Natural killer cell (primary cell): ENCODE measurements at regions not wholly inside any gene's neighbourhood (a gene's known extent, or its start where the extent isn't known, plus 50 kb on each side); places are given as distances from the start of the nearest gene placed in this dataset.
"Not testable (repeated sequence)": the region's sequence is repeated elsewhere in the genome, so short reads cannot be mapped to it uniquely, and the experiment has no call there.

Experiments used
- ATAC-seq, 3 donors: fragments of 150-1000 bp in 2 of 3; fragments of 200-7000 bp in 1 of 3; cut with Tn5 transposase; 1 replicate in 1 of 3; 2 replicates in 2 of 3; pipeline ENCODE4 v1.10.0; 2021; ENCODE audit warnings: mild to moderate bottlenecking in 2 of 3, moderate library complexity in 2 of 3
- DNase-seq, 2 donors: peaks; one replicate each; pipeline versions ENCODE4 v3.0.0 to v3.0.0-alpha.2; 2013 to 2021; ENCODE audit warnings: mixed read lengths in 1 of 2
- H3K27ac ChIP-seq: one replicate; pipeline ENCODE4 v1.5.1; 2013; ENCODE audit warnings: mild to moderate bottlenecking, low read length
- H3K27me3 ChIP-seq: one replicate; pipeline ENCODE4 v1.6.1; 2013; ENCODE audit warnings: low read length; ENCODE audit not compliant: control insufficient read depth, insufficient read depth
- H3K36me3 ChIP-seq: one replicate; pipeline ENCODE4 v1.6.1; 2013; ENCODE audit warnings: low read length; ENCODE audit not compliant: control insufficient read depth, insufficient read depth
- H3K4me1 ChIP-seq: one replicate; pipeline ENCODE4 v1.6.1; 2013; ENCODE audit warnings: low read length; ENCODE audit not compliant: control insufficient read depth, insufficient read depth
- H3K4me3 ChIP-seq: one replicate; pipeline ENCODE4 v1.5.1; 2013; ENCODE audit warnings: low read length
- H3K9me3 ChIP-seq: one replicate; pipeline ENCODE4 v1.6.1; 2013; ENCODE audit warnings: low read length; ENCODE audit not compliant: control insufficient read depth, insufficient read depth
- H3K27ac Mint-ChIP-seq, 2 donors: one replicate each; pipeline ENCODE4 v1.8.0; 2022; ENCODE audit warnings: mild to moderate bottlenecking in 2 of 2, mixed read lengths in 2 of 2, moderate library complexity in 1 of 2
- H3K27me3 Mint-ChIP-seq, 2 donors: one replicate each; pipeline ENCODE4 v1.8.0; 2022; ENCODE audit warnings: low read depth in 2 of 2, mixed read lengths in 2 of 2
- H3K36me3 Mint-ChIP-seq: one replicate; pipeline ENCODE4 v1.8.0; 2022; ENCODE audit warnings: mixed read lengths
- H3K4me1 Mint-ChIP-seq, 2 donors: one replicate each; pipeline ENCODE4 v1.8.0; 2022; ENCODE audit warnings: mixed read lengths in 2 of 2
- H3K4me3 Mint-ChIP-seq: one replicate; pipeline ENCODE4 v1.8.0; 2022; ENCODE audit warnings: mild to moderate bottlenecking, moderate library complexity, mixed read lengths
- H3K9me3 Mint-ChIP-seq, 2 donors: one replicate each; pipeline ENCODE4 v1.8.0; 2022; ENCODE audit warnings: mixed read lengths in 2 of 2
- CTCF ChIP-seq: fragments of 200-600 bp; IDR thresholded peaks from one replicate; pipeline ENCODE4 v1.8.0; 2022; ENCODE audit warnings: antibody characterized with exemption
- WGBS: methylation state at CpG from one replicate; pipeline ENCODE4 v1.1.7; 2013; ENCODE audit warnings: missing lambda C conversion rate; ENCODE audit not compliant: insufficient coverage; 5-methylcytosine and 5-hydroxymethylcytosine counted together
- intact Hi-C: fragments of 100-400 bp; cut with micrococcal nuclease; formaldehyde crosslinking; loops from one replicate; pipeline ENCODE4 v1.14.2; 2022

GRCh38 chr2:201946746-201947145 is 86.9 kb upstream of the FZD7 start:
- H3K4me1 ChIP-seq, H3K27ac ChIP-seq, H3K36me3 Mint-ChIP-seq, H3K4me3 Mint-ChIP-seq, H3K4me3 ChIP-seq, ATAC-seq, H3K4me1 Mint-ChIP-seq, DNase-seq, H3K36me3 ChIP-seq, H3K27me3 ChIP-seq, H3K27ac Mint-ChIP-seq, H3K9me3 ChIP-seq, H3K9me3 Mint-ChIP-seq, intact Hi-C loops: not testable (repeated sequence)
- WGBS = 97% methylated on average over 5 of the region's 5 CpGs
- H3K27me3 Mint-ChIP-seq = peaks cover 11% of the 10 kb centered on the region in 2 donors

- Histone ChIP-seq H3K9me3 (no peaks in the 10 kb centered on the region), H3K27me3 (no peaks in the 10 kb centered on the region), H3K4me1 (no peaks in the 10 kb centered on the region), H3K36me3 (no peaks in the 10 kb centered on the region), H3K4me3 (no peak overlapping the region), H3K27ac (no peak overlapping the region)
- ATAC-seq (no peak), DNase-seq (no peak)
- no peaks in the 10 kb centered on the region for H3K9me3 Mint-ChIP-seq
- TF ChIP-seq CTCF = no peak
- H3K27ac Mint-ChIP-seq = no peak overlapping the region
- no peaks in the 10 kb centered on the region for H3K36me3 Mint-ChIP-seq
- intact Hi-C loops = no loop called here
- no peak overlapping the region for H3K4me3 Mint-ChIP-seq
- peaks cover 5 to 9% of the 10 kb centered on the region in 2 donors for H3K27me3 Mint-ChIP-seq
- no peaks in the 10 kb centered on the region for H3K4me1 Mint-ChIP-seq
These were observed 86.4 kb upstream of the FZD7 start for GRCh38 chr2:201947287-201947686.

- H3K9me3 Mint-ChIP-seq = no peaks in the 10 kb centered on the region
- 92% methylated on average over 22 of the region's 22 CpGs for WGBS
- intact Hi-C loops = no loop called here
- H3K27me3 Mint-ChIP-seq = peaks cover 0 to 6% of the 10 kb centered on the region in 2 donors
- Histone ChIP-seq H3K27me3 (no peaks in the 10 kb centered on the region), H3K4me3 (no peak overlapping the region), H3K9me3 (no peaks in the 10 kb centered on the region), H3K27ac (no peak overlapping the region), H3K36me3 (no peaks in the 10 kb centered on the region), H3K4me1 (no peaks in the 10 kb centered on the region)
- no peak overlapping the region for H3K27ac Mint-ChIP-seq
- no peaks in the 10 kb centered on the region for H3K36me3 Mint-ChIP-seq
- no peak overlapping the region for H3K4me3 Mint-ChIP-seq
- ATAC-seq = no peak
- no peaks in the 10 kb centered on the region for H3K4me1 Mint-ChIP-seq
- TF ChIP-seq CTCF = no peak
- DNase-seq = no peak
These were observed 84.3 kb upstream of the FZD7 start for GRCh38 chr2:201949181-201949926.

- no peaks in the 10 kb centered on the region for H3K36me3 Mint-ChIP-seq
These were observed 83.8 kb upstream of the FZD7 start for GRCh38 chr2:201949927-201950246.

More at GRCh38 chr2:201949927-201950246, 83.8 kb upstream of the FZD7 start:
- Histone ChIP-seq H3K9me3 (no peaks in the 10 kb centered on the region), H3K27me3 (no peaks in the 10 kb centered on the region), H3K4me3 (no peak overlapping the region), H3K36me3 (no peaks in the 10 kb centered on the region), H3K4me1 (no peaks in the 10 kb centered on the region), H3K27ac (no peak overlapping the region)
- WGBS = 94% methylated on average over 8 of the region's 8 CpGs
- Mint-ChIP-seq H3K4me3 (no peak overlapping the region), H3K27ac (no peak overlapping the region), H3K9me3 (no peaks in the 10 kb centered on the region), H3K27me3 (peaks cover 0 to 6% of the 10 kb centered on the region in 2 donors), H3K4me1 (no peaks in the 10 kb centered on the region)
- intact Hi-C loops = no loop called here
- ATAC-seq (no peak), DNase-seq (no peak)
- no peak for TF ChIP-seq CTCF
